K562 (cell line): ENCODE measurements at regions not wholly inside any gene's neighbourhood (a gene's known extent, or its start where the extent isn't known, plus 50 kb on each side); places are given as distances from the start of the nearest gene placed in this dataset.

ENCODE experiments used
- ATAC-seq: fragments of 200-7000 bp; cut with Tn5 transposase; 3 replicates; pipeline ENCODE4 v1.9.1; 2020; ENCODE audit warnings: moderate library complexity
- BruUV-seq: library from RNA; stranded (reverse); fragments of 400-500 nt; replicated peaks from 2 replicates; lab custom pipeline; 2021; lab: Mats Ljungman, UMichigan
- CTCF ChIA-PET: fragments of 300-600 bp; formaldehyde crosslinking; extraction: SDS; loops from one replicate; lab custom pipeline; 2021; ENCODE audit warnings: low intra/inter-chr PET ratio; lab: Yijun Ruan, JAX
- POLR2A ChIA-PET: fragments of 300-600, 350-650 bp; sonication (Branson Sonifier 250); formaldehyde crosslinking; extraction: SDS; loops from one replicate; lab custom pipeline; 2021; ENCODE audit warnings: antibody characterized with exemption, inconsistent platforms; lab: Yijun Ruan, JAX
- DNase-seq, 4 experiments: peaks; one replicate each; pipeline versions ENCODE4 v3.0.0 to v3.0.0-alpha.2; 2011 to 2018; ENCODE audit warnings: low spot score in 3 of 4, mixed read lengths in 3 of 4; ENCODE audit errors: extremely low read depth in 1 of 4
- FAIRE-seq: peaks from 2 replicates; lab custom pipeline; 2011; peaks lifted over from hg19 to GRCh38; lab: Jason Lieb, UNC
- H2AFZ ChIP-seq: 2 replicates; pipeline ENCODE4 v1.6.0; 2011; ENCODE audit warnings: low read depth, low read length, control low read depth, inconsistent platforms
- H3K27ac ChIP-seq: fragments of 200-600 bp; 3 replicates; pipeline ENCODE4 v1.8.0; 2011; ENCODE audit warnings: low read depth, mild to moderate bottlenecking, control low read depth, inconsistent platforms, low read length, moderate library complexity, mixed read lengths; ENCODE audit errors: extremely low read depth
- H3K27me3 ChIP-seq, 2 experiments: fragments of 300-600 bp in 1 of 2; 2 replicates in 1 of 2; 3 replicates in 1 of 2; pipeline versions ENCODE4 v1.6.0 to v1.8.0; 2011; ENCODE audit warnings: inconsistent platforms in 2 of 2, low read length in 2 of 2, mild to moderate bottlenecking in 1 of 2, mixed read lengths in 1 of 2, moderate library complexity in 1 of 2; ENCODE audit not compliant: control insufficient read depth in 2 of 2, insufficient read depth in 2 of 2
- H3K36me3 ChIP-seq: fragments of 300-600 bp; 3 replicates; pipeline ENCODE4 v1.8.0; 2011; ENCODE audit warnings: mild to moderate bottlenecking, low read length, inconsistent platforms; ENCODE audit not compliant: control insufficient read depth, insufficient read depth
- H3K4me1 ChIP-seq, 2 experiments: fragments of 200-600 bp in 1 of 2; replicated peaks in 1 of 2; 2 replicates in 1 of 2; 3 replicates in 1 of 2; pipeline versions ENCODE4 v1.5.1 to v1.8.0; 2011; ENCODE audit warnings: inconsistent platforms in 2 of 2, low read length in 2 of 2, mild to moderate bottlenecking in 1 of 2, mixed read lengths in 1 of 2, moderate library complexity in 1 of 2; ENCODE audit not compliant: control insufficient read depth in 2 of 2, insufficient read depth in 2 of 2
- H3K4me2 ChIP-seq: 2 replicates; pipeline ENCODE4 v1.6.1; 2011; ENCODE audit warnings: low read length, control low read depth, inconsistent platforms, mixed read lengths; ENCODE audit not compliant: insufficient read depth
- H3K4me3 ChIP-seq: fragments of 200-600 bp; sonication (generic), shearing (Covaris generic); 2 replicates; pipeline ENCODE4 v1.5.1; 2016; ENCODE audit warnings: control low read depth, inconsistent platforms
- H3K79me2 ChIP-seq: fragments of 200-600 bp; 3 replicates; pipeline ENCODE4 v1.8.0; 2011; ENCODE audit warnings: low read length, inconsistent platforms; ENCODE audit not compliant: control insufficient read depth, insufficient read depth
- H3K9ac ChIP-seq, 2 experiments: 2 replicates each; pipeline versions ENCODE4 v1.6.0 to v1.6.1; 2011; ENCODE audit warnings: low read depth in 2 of 2, low read length in 2 of 2, control low read depth in 1 of 2, inconsistent platforms in 1 of 2, mild to moderate bottlenecking in 1 of 2, mixed read lengths in 1 of 2; ENCODE audit not compliant: insufficient read depth in 1 of 2
- H3K9me1 ChIP-seq: one replicate; pipeline ENCODE4 v1.6.0; 2011; ENCODE audit warnings: inconsistent platforms, mild to moderate bottlenecking, low read length, moderate library complexity; ENCODE audit not compliant: control insufficient read depth, insufficient read depth
- H3K9me3 ChIP-seq: replicated peaks from 2 replicates; pipeline ENCODE4 v1.5.1; 2011; ENCODE audit warnings: low read depth, low read length, inconsistent platforms; ENCODE audit not compliant: control insufficient read depth, insufficient read depth
- H4K20me1 ChIP-seq: replicated peaks from 2 replicates; pipeline ENCODE4 v1.6.1; 2011; ENCODE audit warnings: low read length, inconsistent platforms, mixed read lengths; ENCODE audit not compliant: control insufficient read depth, insufficient read depth
- CREB1 ChIP-seq, 2 experiments: sonication (generic) in 1 of 2; formaldehyde crosslinking in 1 of 2; IDR thresholded peaks; 2 replicates each; pipeline versions ENCODE4 v1.6.1 to v1.8.0; 2012 to 2022; ENCODE audit warnings: inconsistent platforms in 1 of 2, mild to moderate bottlenecking in 1 of 2, missing genetic modification reagents in 1 of 2, moderate library complexity in 1 of 2
- DNMT1 ChIP-seq: fragments of 450-650 bp; IDR thresholded peaks from 2 replicates; pipeline ENCODE4 v1.6.1; 2016; ENCODE audit warnings: antibody characterized with exemption, mild to moderate bottlenecking
- NR2C1 ChIP-seq, 2 experiments: fragments of 450-650 bp; IDR thresholded peaks; 2 replicates each; pipeline ENCODE4 v1.6.1; 2017; ENCODE audit warnings: mild to moderate bottlenecking in 2 of 2, antibody characterized with exemption in 1 of 2, inconsistent platforms in 1 of 2, missing compliant biosample characterization in 1 of 2, missing genetic modification characterization in 1 of 2
- POLR3G ChIP-seq: IDR thresholded peaks from 2 replicates; pipeline ENCODE4 v1.6.1; 2011; ENCODE audit not compliant: insufficient read length, insufficient replicate concordance; ENCODE audit errors: extremely low read depth
- SMAD3 ChIP-seq: fragments of 450-650 bp; formaldehyde crosslinking; conservative IDR thresholded peaks from 2 replicates; pipeline ENCODE4 v1.4.0; 2020; ENCODE audit warnings: mild to moderate bottlenecking
- SMARCA4 ChIP-seq: fragments of 450-650 bp; IDR thresholded peaks from 2 replicates; pipeline ENCODE4 v1.6.1; 2016
- SUPT5H ChIP-seq: fragments of 450-650 bp; IDR thresholded peaks from 2 replicates; pipeline ENCODE4 v1.6.1; 2016
- TFAM ChIP-seq: fragments of 250-450 bp; sonication (Bioruptor Pico); conservative IDR thresholded peaks from 2 replicates; pipeline ENCODE4 v1.5.0; 2021; ENCODE audit warnings: mild to moderate bottlenecking, moderate library complexity
- U2AF1 ChIP-seq: fragments of 200-400 bp; formaldehyde crosslinking; optimal IDR thresholded peaks from 2 replicates; pipeline ENCODE3; 2017; ENCODE audit warnings: mild to moderate bottlenecking, low read depth, low read length, moderate library complexity
- ZC3H8 ChIP-seq: fragments of 450-650 bp; IDR thresholded peaks from 2 replicates; pipeline ENCODE4 v1.6.1; 2017
- ZNF140 ChIP-seq: fragments of 250-450 bp; sonication (Bioruptor Pico); IDR thresholded peaks from 2 replicates; pipeline ENCODE4 v1.8.0; 2021; ENCODE audit warnings: moderate library complexity, mild to moderate bottlenecking, inconsistent platforms
- ZNF311 ChIP-seq: fragments of 250-450 bp; sonication (Bioruptor Pico); IDR thresholded peaks from 2 replicates; pipeline ENCODE4 v1.4.0; 2020; ENCODE audit warnings: mild to moderate bottlenecking, moderate library complexity
- ZNF696 ChIP-seq: fragments of 250-450 bp; sonication (Bioruptor Pico); conservative IDR thresholded peaks from 2 replicates; pipeline ENCODE4 v1.4.0; 2020; ENCODE audit warnings: mild to moderate bottlenecking, moderate library complexity
- WGBS: fragments of 100-300 bp; shearing (Covaris generic); methylation state at CpG from one replicate; pipeline ENCODE4 v1.1.6; 2016; ENCODE audit warnings: low coverage, mixed read lengths; ENCODE audit not compliant: insufficient coverage; ENCODE audit errors: missing lambda C conversion rate; 5-methylcytosine and 5-hydroxymethylcytosine counted together
- in situ Hi-C: fragments of 300-500 bp; cut with MboI; formaldehyde crosslinking; loops from 4 replicates; pipeline ENCODE4 v1.15.0; 2018; ENCODE audit warnings: inconsistent platforms, mixed read lengths
- intact Hi-C: fragments of 100-400 bp; cut with micrococcal nuclease; formaldehyde crosslinking; loops from 2 replicates; pipeline ENCODE4 v1.14.2; 2022
- TF ChIP-seq, protein P1 (sequence below): sonication (generic); formaldehyde crosslinking; IDR thresholded peaks from 2 replicates; pipeline ENCODE4 v1.8.0; 2023; ENCODE audit warnings: mild to moderate bottlenecking, missing genetic modification reagents

DNA sequence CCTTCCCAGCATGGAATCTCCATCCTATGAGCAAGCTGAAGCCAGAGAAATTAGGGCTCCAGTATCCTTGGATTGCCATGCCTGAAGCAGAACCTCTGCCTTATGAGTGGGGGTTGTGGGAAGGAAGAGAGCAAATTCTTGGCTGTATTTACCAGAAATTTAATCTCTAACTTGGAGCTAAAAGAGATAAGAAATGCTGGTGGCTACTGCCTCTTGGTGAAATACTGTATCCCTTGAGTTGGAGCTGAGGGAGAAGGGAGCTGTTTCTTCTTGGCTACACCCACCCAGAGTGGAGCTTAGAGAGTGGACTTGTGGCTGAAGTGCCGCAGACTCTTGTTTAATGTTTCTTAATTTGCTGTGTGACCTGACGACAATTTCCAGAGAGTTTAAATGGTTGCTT is 447.3 kb downstream of the ARHGEF28 start (continued):
- TF ChIP-seq ZNF140 (CRISPR knock-in tag) = no peak
- TF ChIP-seq ZNF311 (CRISPR knock-in tag) = no peak
- TF ChIP-seq POLR3G = no peak
- no peak for TF ChIP-seq CREB1 (IDR thresholded peaks at IDR 0.05)
- no peak for TF ChIP-seq CREB1 (CRISPR knock-in tag; IDR thresholded peaks at IDR 0.05)
- TF ChIP-seq SUPT5H = no peak
- TF ChIP-seq, all 486 proteins: peak for 0

DNA sequence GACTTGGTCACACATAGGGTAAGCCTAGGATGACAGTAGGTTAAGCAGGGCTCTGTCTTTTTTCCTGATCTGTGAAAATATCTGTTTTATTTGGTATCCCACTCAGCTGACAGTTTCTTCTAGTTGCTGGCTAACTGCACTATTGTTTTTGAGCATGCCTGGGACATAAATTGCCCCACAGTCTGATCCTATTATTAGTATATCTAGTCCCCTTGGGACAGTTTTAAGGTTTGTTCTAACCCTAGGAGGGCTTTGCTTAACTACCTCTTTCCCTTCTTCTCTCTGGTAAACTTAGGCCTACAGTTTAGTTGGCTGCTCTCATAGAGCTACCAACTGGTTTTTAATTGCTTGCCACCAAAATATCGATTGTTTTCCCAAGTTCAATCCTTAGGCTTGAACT is 446.6 kb downstream of the ARHGEF28 start:
- Histone ChIP-seq H2AFZ (no peak overlapping the region), H3K9me1 (no peaks in the 10 kb centered on the region), H3K27ac (no peak overlapping the region), H4K20me1 (no peaks in the 10 kb centered on the region), H3K4me3 (no peak overlapping the region), H3K36me3 (no peaks in the 10 kb centered on the region), H3K27me3 (no peaks in the 10 kb centered on the region), H3K4me1 (no peaks in the 10 kb centered on the region), H3K4me2 (no peak overlapping the region), H3K9ac (no peak overlapping the region), H3K9me3 (no peaks in the 10 kb centered on the region), H3K79me2 (no peaks in the 10 kb centered on the region)
- no peak for FAIRE-seq
- TF ChIP-seq SMARCA4 (no peak), DNMT1 (no peak), ZC3H8 (no peak), ZNF696 (CRISPR knock-in tag) (no peak), NR2C1 (IDR thresholded peaks at IDR 0.05) (no peak), NR2C1 (tag; IDR thresholded peaks at IDR 0.05) (no peak), TFAM (CRISPR knock-in tag) (no peak), U2AF1 (no peak), SMAD3 (CRISPR knock-in tag) (no peak)
- TF ChIP-seq, protein P1, sequence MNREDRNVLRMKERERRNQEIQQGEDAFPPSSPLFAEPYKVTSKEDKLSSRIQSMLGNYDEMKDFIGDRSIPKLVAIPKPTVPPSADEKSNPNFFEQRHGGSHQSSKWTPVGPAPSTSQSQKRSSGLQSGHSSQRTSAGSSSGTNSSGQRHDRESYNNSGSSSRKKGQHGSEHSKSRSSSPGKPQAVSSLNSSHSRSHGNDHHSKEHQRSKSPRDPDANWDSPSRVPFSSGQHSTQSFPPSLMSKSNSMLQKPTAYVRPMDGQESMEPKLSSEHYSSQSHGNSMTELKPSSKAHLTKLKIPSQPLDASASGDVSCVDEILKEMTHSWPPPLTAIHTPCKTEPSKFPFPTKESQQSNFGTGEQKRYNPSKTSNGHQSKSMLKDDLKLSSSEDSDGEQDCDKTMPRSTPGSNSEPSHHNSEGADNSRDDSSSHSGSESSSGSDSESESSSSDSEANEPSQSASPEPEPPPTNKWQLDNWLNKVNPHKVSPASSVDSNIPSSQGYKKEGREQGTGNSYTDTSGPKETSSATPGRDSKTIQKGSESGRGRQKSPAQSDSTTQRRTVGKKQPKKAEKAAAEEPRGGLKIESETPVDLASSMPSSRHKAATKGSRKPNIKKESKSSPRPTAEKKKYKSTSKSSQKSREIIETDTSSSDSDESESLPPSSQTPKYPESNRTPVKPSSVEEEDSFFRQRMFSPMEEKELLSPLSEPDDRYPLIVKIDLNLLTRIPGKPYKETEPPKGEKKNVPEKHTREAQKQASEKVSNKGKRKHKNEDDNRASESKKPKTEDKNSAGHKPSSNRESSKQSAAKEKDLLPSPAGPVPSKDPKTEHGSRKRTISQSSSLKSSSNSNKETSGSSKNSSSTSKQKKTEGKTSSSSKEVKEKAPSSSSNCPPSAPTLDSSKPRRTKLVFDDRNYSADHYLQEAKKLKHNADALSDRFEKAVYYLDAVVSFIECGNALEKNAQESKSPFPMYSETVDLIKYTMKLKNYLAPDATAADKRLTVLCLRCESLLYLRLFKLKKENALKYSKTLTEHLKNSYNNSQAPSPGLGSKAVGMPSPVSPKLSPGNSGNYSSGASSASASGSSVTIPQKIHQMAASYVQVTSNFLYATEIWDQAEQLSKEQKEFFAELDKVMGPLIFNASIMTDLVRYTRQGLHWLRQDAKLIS (CRISPR knock-in tag) = no peak
- 0% methylated on average over 1 of the region's 1 CpG for WGBS
- in situ Hi-C loops = no loop called here
- POLR2A ChIA-PET = interaction anchor here (0.7 to 1.1 kb wide), 2 partner anchors 12 to 122 kb away, joined by 3 to 6 read pairs; no protein-coding TSS in a partner anchor
- no peak for DNase-seq
- intact Hi-C loops = no loop called here
- no TSS peak for BruUV-seq
- CTCF ChIA-PET = no interaction called here
- no peak for ATAC-seq
